ENCODE measurements at regions not wholly inside any gene's neighbourhood (a gene's known extent, or its start where the extent isn't known, plus 50 kb on each side); places are given as distances from the start of the nearest gene placed in this dataset.

GRCh38 chr3:162122405-162122804 is 625.8 kb downstream of the OTOL1 start:
- Histone ChIP-seq H3K27ac (ENCODE audit: low read length) (no peak overlapping the region), H3K4me1 (ENCODE audit: insufficient read depth, low read length) (no peaks in the 10 kb centered on the region), H3K79me2 (ENCODE audit: low read length) (no peaks in the 10 kb centered on the region), H3K4me3 (ENCODE audit: low read length) (no peak overlapping the region), H4K20me1 (ENCODE audit: low read length) (no peaks in the 10 kb centered on the region), H3F3A (ENCODE audit: low read length, unreplicated experiment) (no peaks in the 10 kb centered on the region), H3K27me3 (ENCODE audit: low read length) (no peaks in the 10 kb centered on the region), H3K4me2 (ENCODE audit: low read length) (no peak overlapping the region), H3K9me3 (ENCODE audit: low read length) (no peaks in the 10 kb centered on the region), H3K9ac (ENCODE audit: low read length) (no peak overlapping the region), H2AFZ (ENCODE audit: low read length) (no peak overlapping the region), H3K9me2 (replicated peaks; ENCODE audit: low read length) (no peaks in the 10 kb centered on the region), H3K36me3 (ENCODE audit: low read depth, low read length) (no peaks in the 10 kb centered on the region)
- intact Hi-C loops (cut with micrococcal nuclease) = no loop called here
- CTCF ChIA-PET = no interaction called here
- POLR2A ChIA-PET (ENCODE audit: unreplicated experiment) = no interaction called here
- DNase-seq (no peak), ATAC-seq (no peak)
- TF ChIP-seq EZH2 (IDR thresholded peaks at IDR 0.05; ENCODE audit: low read length, unreplicated experiment) = no peak
- TF ChIP-seq, protein P1, sequence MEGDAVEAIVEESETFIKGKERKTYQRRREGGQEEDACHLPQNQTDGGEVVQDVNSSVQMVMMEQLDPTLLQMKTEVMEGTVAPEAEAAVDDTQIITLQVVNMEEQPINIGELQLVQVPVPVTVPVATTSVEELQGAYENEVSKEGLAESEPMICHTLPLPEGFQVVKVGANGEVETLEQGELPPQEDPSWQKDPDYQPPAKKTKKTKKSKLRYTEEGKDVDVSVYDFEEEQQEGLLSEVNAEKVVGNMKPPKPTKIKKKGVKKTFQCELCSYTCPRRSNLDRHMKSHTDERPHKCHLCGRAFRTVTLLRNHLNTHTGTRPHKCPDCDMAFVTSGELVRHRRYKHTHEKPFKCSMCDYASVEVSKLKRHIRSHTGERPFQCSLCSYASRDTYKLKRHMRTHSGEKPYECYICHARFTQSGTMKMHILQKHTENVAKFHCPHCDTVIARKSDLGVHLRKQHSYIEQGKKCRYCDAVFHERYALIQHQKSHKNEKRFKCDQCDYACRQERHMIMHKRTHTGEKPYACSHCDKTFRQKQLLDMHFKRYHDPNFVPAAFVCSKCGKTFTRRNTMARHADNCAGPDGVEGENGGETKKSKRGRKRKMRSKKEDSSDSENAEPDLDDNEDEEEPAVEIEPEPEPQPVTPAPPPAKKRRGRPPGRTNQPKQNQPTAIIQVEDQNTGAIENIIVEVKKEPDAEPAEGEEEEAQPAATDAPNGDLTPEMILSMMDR (conservative IDR thresholded peaks at IDR 0.05; ENCODE audit: low read depth, low read length) = no peak
- no peak for TF ChIP-seq EZH2phosphoT487 (IDR thresholded peaks at IDR 0.05; ENCODE audit: borderline replicate concordance, low read length)
- BruUV-seq (replicated peaks) = no TSS peak

DNA sequence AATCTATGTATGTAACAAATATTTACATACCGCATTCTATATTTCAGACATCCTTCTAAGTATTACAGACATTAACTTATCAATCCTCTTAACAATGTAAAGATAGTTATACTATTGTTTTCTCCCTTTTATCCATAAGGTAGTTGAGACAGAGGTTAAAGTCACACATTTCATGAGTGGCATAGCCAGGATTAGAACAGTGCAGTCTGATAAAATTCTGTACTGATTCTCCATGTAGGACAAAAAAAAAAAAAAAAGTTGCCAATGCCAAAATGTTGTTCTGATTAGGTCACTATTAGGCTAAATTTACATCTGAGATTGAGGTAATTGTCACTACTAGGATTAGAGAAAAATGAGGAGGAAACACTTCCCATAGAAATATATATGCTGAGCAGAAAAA is 629.2 kb downstream of the OTOL1 start:
- CTCF ChIA-PET = no interaction called here

DNA sequence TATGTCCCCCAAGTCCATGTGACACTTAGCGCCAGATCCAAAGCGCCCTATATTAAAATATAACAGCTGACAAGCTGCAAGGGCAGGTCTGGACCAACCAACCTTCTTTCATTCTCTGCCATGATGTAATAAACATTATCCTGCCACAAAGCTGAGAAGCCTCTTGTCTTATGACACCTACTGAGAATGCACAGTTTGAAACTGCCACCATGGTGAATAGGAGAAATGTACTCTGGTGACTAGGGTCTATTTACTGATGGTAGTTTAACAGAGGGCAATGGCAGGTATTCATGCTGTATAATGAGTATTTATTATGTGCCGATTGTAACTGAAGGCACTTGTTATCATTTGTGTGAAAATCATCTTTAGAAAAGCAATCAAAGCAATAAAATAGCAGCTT is 634.0 kb downstream of the OTOL1 start:
- Histone ChIP-seq H3K79me2 (ENCODE audit: low read length) (no peaks in the 10 kb centered on the region), H3K4me3 (ENCODE audit: low read length) (no peak overlapping the region), H3F3A (ENCODE audit: low read length, unreplicated experiment) (no peaks in the 10 kb centered on the region), H3K9me3 (ENCODE audit: low read length) (no peaks in the 10 kb centered on the region), H3K9ac (ENCODE audit: low read length) (no peak overlapping the region), H4K20me1 (ENCODE audit: low read length) (no peaks in the 10 kb centered on the region), H2AFZ (ENCODE audit: low read length) (no peak overlapping the region), H3K4me1 (ENCODE audit: insufficient read depth, low read length) (no peaks in the 10 kb centered on the region), H3K4me2 (ENCODE audit: low read length) (no peak overlapping the region), H3K36me3 (ENCODE audit: low read depth, low read length) (no peaks in the 10 kb centered on the region), H3K9me2 (replicated peaks; ENCODE audit: low read length) (no peaks in the 10 kb centered on the region), H3K27ac (ENCODE audit: low read length) (no peak overlapping the region), H3K27me3 (ENCODE audit: low read length) (no peaks in the 10 kb centered on the region)
- BruUV-seq (replicated peaks) = no TSS peak
- CTCF ChIA-PET = no interaction called here
- intact Hi-C loops (cut with micrococcal nuclease) = no loop called here
- POLR2A ChIA-PET (ENCODE audit: unreplicated experiment) = no interaction called here
- no peak for ATAC-seq
- TF ChIP-seq, protein P1 (conservative IDR thresholded peaks at IDR 0.05; ENCODE audit: low read depth, low read length) = no peak
- TF ChIP-seq EZH2 (IDR thresholded peaks at IDR 0.05; ENCODE audit: low read length, unreplicated experiment) (no peak), EZH2phosphoT487 (IDR thresholded peaks at IDR 0.05; ENCODE audit: borderline replicate concordance, low read length) (no peak)
- no peak for DNase-seq

More for the DNA sequence above, 629.2 kb downstream of the OTOL1 start:
- BruUV-seq (replicated peaks) = no TSS peak
- no peaks in the 10 kb centered on the region for H3K36me3 ChIP-seq (ENCODE audit: low read depth, low read length)
- no peaks in the 10 kb centered on the region for H3K79me2 ChIP-seq (ENCODE audit: low read length)
- DNase-seq (no peak), ATAC-seq (no peak)
- no peaks in the 10 kb centered on the region for H3K27me3 ChIP-seq (ENCODE audit: low read length)
- no peak overlapping the region for H3K4me2 ChIP-seq (ENCODE audit: low read length)
- intact Hi-C loops (cut with micrococcal nuclease) = no loop called here
- POLR2A ChIA-PET (ENCODE audit: unreplicated experiment) = no interaction called here
- no peak overlapping the region for H3K4me3 ChIP-seq (ENCODE audit: low read length)
- no peaks in the 10 kb centered on the region for H3F3A ChIP-seq (ENCODE audit: low read length, unreplicated experiment)
- no peak overlapping the region for H2AFZ ChIP-seq (ENCODE audit: low read length)
- no peaks in the 10 kb centered on the region for H4K20me1 ChIP-seq (ENCODE audit: low read length)
- TF ChIP-seq EZH2phosphoT487 (IDR thresholded peaks at IDR 0.05; ENCODE audit: borderline replicate concordance, low read length) (no peak), EZH2 (IDR thresholded peaks at IDR 0.05; ENCODE audit: low read length, unreplicated experiment) (no peak)
- no peaks in the 10 kb centered on the region for H3K9me2 ChIP-seq (replicated peaks; ENCODE audit: low read length)
- H3K4me1 ChIP-seq (ENCODE audit: insufficient read depth, low read length) = no peaks in the 10 kb centered on the region
- no peak overlapping the region for H3K27ac ChIP-seq (ENCODE audit: low read length)
- H3K9me3 ChIP-seq (ENCODE audit: low read length) = no peaks in the 10 kb centered on the region
- H3K9ac ChIP-seq (ENCODE audit: low read length) = no peak overlapping the region
